Vagina (tissue), 2 donors: ENCODE measurements at regions not wholly inside any gene's neighbourhood (a gene's known extent, or its start where the extent isn't known, plus 50 kb on each side); places are given as distances from the start of the nearest gene placed in this dataset.

Experiments
- POLR2A ChIP-seq, 2 donors: fragments of 450-650 bp; IDR thresholded peaks; one replicate each; pipeline ENCODE4 v1.6.1; 2017; ENCODE audit warnings: antibody characterized with exemption in 2 of 2, mild to moderate bottlenecking in 2 of 2, moderate library complexity in 2 of 2
- POLR2AphosphoS5 ChIP-seq, 2 donors: sonication (generic); formaldehyde crosslinking; IDR thresholded peaks; one replicate each; pipeline ENCODE4 v1.9.0; 2017; ENCODE audit warnings: antibody characterized with exemption in 2 of 2, mild to moderate bottlenecking in 2 of 2, low read depth in 1 of 2; ENCODE audit not compliant: insufficient read depth in 1 of 2
- TF ChIP-seq, protein P1 (sequence below), 3 experiments: fragments of 450-650 bp in 2 of 3; fragments of 200-600 bp in 1 of 3; sonication (generic) in 1 of 3; IDR thresholded peaks; one replicate each; pipeline ENCODE4 v1.5.1; 2017 to 2019; ENCODE audit warnings: antibody characterized with exemption in 3 of 3, mild to moderate bottlenecking in 2 of 3, moderate library complexity in 2 of 3

DNA sequence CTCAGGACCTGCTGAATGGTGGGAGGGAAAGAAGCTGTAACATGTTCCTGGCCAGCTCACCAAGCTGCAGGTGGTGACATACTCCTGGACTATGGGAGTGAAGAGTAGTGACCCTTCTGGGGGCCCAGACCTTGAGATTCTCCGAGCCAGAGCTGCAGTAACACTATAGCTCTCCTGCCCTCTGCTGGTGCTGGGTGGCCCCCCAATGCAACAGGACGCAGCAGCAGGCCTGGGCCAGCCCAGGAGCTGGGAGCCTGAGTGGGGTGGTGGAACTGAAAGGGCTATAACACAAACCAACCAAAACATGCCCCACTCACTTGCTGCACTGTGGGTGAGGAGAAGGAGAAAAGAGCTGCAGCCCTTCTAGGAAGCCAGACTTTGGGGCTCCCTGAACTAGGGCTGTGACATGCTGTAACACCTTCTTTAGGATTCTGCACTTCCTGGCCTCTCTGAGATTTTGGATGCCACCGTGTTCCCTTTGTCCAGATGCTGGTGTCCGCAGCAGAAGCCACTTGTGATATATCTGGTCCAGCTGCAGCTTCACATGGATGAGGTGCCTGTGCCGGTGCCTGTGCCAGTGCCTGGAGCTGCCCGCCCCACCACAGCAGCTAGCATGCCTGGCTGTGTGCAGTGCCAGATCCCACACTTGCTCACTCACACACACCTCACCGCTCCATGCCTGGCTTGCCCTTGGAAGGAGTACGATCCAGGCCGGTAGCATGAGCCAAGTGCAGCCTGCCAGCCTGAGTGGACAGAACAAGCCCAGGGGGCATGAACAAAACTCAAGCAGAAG lies 636.8 kb upstream of the KCNMB2 start:
- TF ChIP-seq, protein P1, sequence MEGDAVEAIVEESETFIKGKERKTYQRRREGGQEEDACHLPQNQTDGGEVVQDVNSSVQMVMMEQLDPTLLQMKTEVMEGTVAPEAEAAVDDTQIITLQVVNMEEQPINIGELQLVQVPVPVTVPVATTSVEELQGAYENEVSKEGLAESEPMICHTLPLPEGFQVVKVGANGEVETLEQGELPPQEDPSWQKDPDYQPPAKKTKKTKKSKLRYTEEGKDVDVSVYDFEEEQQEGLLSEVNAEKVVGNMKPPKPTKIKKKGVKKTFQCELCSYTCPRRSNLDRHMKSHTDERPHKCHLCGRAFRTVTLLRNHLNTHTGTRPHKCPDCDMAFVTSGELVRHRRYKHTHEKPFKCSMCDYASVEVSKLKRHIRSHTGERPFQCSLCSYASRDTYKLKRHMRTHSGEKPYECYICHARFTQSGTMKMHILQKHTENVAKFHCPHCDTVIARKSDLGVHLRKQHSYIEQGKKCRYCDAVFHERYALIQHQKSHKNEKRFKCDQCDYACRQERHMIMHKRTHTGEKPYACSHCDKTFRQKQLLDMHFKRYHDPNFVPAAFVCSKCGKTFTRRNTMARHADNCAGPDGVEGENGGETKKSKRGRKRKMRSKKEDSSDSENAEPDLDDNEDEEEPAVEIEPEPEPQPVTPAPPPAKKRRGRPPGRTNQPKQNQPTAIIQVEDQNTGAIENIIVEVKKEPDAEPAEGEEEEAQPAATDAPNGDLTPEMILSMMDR (IDR thresholded peaks at IDR 0.05), result no peak
- no peak for TF ChIP-seq POLR2A (IDR thresholded peaks at IDR 0.05)
- no peak for TF ChIP-seq POLR2AphosphoS5 (IDR thresholded peaks at IDR 0.05; ENCODE audit: insufficient read depth in 1 of 2, low read depth in 1 of 2)
